DOHH2 (cell line): ENCODE measurements at regions not wholly inside any gene's neighbourhood (a gene's known extent, or its start where the extent isn't known, plus 50 kb on each side); places are given as distances from the start of the nearest gene placed in this dataset.
"Not testable (repeated sequence)": the region's sequence is repeated elsewhere in the genome, so short reads cannot be mapped to it uniquely, and the experiment has no call there.

ENCODE experiments used
- H3F3A ChIP-seq: fragments of 200-600 bp; sonication (generic), shearing (Covaris generic); 2 replicates; pipeline ENCODE4 v1.6.0; 2016; ENCODE audit warnings: antibody characterized with exemption, mild to moderate bottlenecking; ENCODE audit not compliant: control insufficient read depth, insufficient read depth
- H3K27ac ChIP-seq: fragments of 200-600 bp; sonication (generic); 2 replicates; pipeline ENCODE4 v1.5.1; 2014; ENCODE audit warnings: low read depth, mild to moderate bottlenecking, low read length, moderate library complexity
- H3K27me3 ChIP-seq: fragments of 200-600 bp; sonication (generic); 2 replicates; pipeline ENCODE4 v1.6.1; 2014; ENCODE audit warnings: mild to moderate bottlenecking, low read length, mixed read lengths; ENCODE audit not compliant: control insufficient read depth
- H3K36me3 ChIP-seq: fragments of 200-600 bp; sonication (generic); 2 replicates; pipeline ENCODE4 v1.6.1; 2014; ENCODE audit warnings: mild to moderate bottlenecking, low read length, moderate library complexity, mixed read lengths; ENCODE audit not compliant: control insufficient read depth
- H3K4me1 ChIP-seq: fragments of 200-600 bp; sonication (generic); 2 replicates; pipeline ENCODE4 v1.6.1; 2014; ENCODE audit warnings: mild to moderate bottlenecking, low read length, mixed read lengths; ENCODE audit not compliant: control insufficient read depth
- H3K4me2 ChIP-seq: fragments of 200-600 bp; sonication (generic); 2 replicates; pipeline ENCODE4 v1.6.0; 2014; ENCODE audit warnings: mild to moderate bottlenecking, low read length, moderate library complexity
- H3K4me3 ChIP-seq: fragments of 200-600 bp; sonication (generic); 2 replicates; pipeline ENCODE4 v1.5.1; 2014; ENCODE audit warnings: mild to moderate bottlenecking, low read length, mixed read lengths
- H3K79me2 ChIP-seq: fragments of 200-600 bp; sonication (generic); 2 replicates; pipeline ENCODE4 v1.6.1; 2014; ENCODE audit warnings: mild to moderate bottlenecking, low read length, mixed read lengths; ENCODE audit not compliant: control insufficient read depth
- H3K9me2 ChIP-seq: fragments of 200-600 bp; sonication (generic); replicated peaks from 2 replicates; pipeline ENCODE4 v1.6.1; 2014; ENCODE audit warnings: mild to moderate bottlenecking, low read length, mixed read lengths; ENCODE audit not compliant: control insufficient read depth
- H3K9me3 ChIP-seq: fragments of 200-600 bp; sonication (generic); 2 replicates; pipeline ENCODE4 v1.6.1; 2014; ENCODE audit warnings: antibody characterized with exemption, low read length, mixed read lengths; ENCODE audit not compliant: control insufficient read depth, insufficient read depth
- H4K20me1 ChIP-seq: fragments of 200-600 bp; sonication (generic); 2 replicates; pipeline ENCODE4 v1.6.0; 2014; ENCODE audit warnings: low read depth, mild to moderate bottlenecking, antibody characterized with exemption, low read length, moderate library complexity; ENCODE audit not compliant: control insufficient read depth, insufficient read depth
- CTCF ChIP-seq: fragments of 200-600 bp; sonication (generic); IDR thresholded peaks from one replicate; pipeline ENCODE4 v1.5.1; 2014; ENCODE audit warnings: antibody characterized with exemption, mild to moderate bottlenecking, low read depth, low read length; ENCODE audit not compliant: poor library complexity, severe bottlenecking
- EZH2phosphoT487 ChIP-seq: fragments of 200-600 bp; sonication (generic); IDR thresholded peaks from 2 replicates; pipeline ENCODE4 v1.6.1; 2017; ENCODE audit warnings: borderline replicate concordance, mild to moderate bottlenecking, antibody characterized with exemption, low read length, moderate library complexity, mixed read lengths

GRCh38 chr1:229133151-229133550, 137.8 kb upstream of the RAB4A start:
- Histone ChIP-seq H3F3A (0 out of 2 replicates have a peak, but pooled peaks cover 3% of the 10 kb centered on the region), H3K4me3 (no peak overlapping the region), H3K4me2 (no peak overlapping the region), H3K36me3 (no peaks in the 10 kb centered on the region), H4K20me1 (no peaks in the 10 kb centered on the region), H3K9me3 (peaks cover 10% of the 10 kb centered on the region), H3K27me3 (peaks cover 6% of the 10 kb centered on the region; the same call in 1 of the 2 replicates), H3K4me1 (peaks cover 57% of the 10 kb centered on the region), H3K9me2 (no peaks in the 10 kb centered on the region), H3K27ac (no peak overlapping the region), H3K79me2 (no peaks in the 10 kb centered on the region)
- TF ChIP-seq EZH2phosphoT487 (no peak), CTCF (no peak)

GRCh38 chr1:229133811-229134210, 137.1 kb upstream of the RAB4A start:
- TF ChIP-seq CTCF: no peak

GRCh38 chr1:229134381-229135217, 136.3 kb upstream of the RAB4A start:
- not testable (repeated sequence) for H3K4me3 ChIP-seq, H3K79me2 ChIP-seq, H3K27ac ChIP-seq, H3K27me3 ChIP-seq, H3K36me3 ChIP-seq, H3K9me2 ChIP-seq, H4K20me1 ChIP-seq, H3F3A ChIP-seq, H3K4me2 ChIP-seq, H3K9me3 ChIP-seq
- H3K4me1 ChIP-seq: peaks cover 57% of the 10 kb centered on the region

More at GRCh38 chr1:229133811-229134210, 137.1 kb upstream of the RAB4A start:
- no peaks in the 10 kb centered on the region for H3K79me2 ChIP-seq
- no peak overlapping the region for H3K27ac ChIP-seq
- no peaks in the 10 kb centered on the region for H3K36me3 ChIP-seq
- H3K4me3 ChIP-seq: no peak overlapping the region
- peaks cover 10% of the 10 kb centered on the region for H3K9me3 ChIP-seq
- H3K4me2 ChIP-seq: no peak overlapping the region
- H3F3A ChIP-seq: 0 out of 2 replicates have a peak, but pooled peaks cover 3% of the 10 kb centered on the region
- peaks cover 57% of the 10 kb centered on the region for H3K4me1 ChIP-seq
- H3K27me3 ChIP-seq: peaks cover 6% of the 10 kb centered on the region; the same call in 1 of the 2 replicates
- H4K20me1 ChIP-seq: no peaks in the 10 kb centered on the region
- H3K9me2 ChIP-seq: no peaks in the 10 kb centered on the region

- no peaks in the 10 kb centered on the region for H3K36me3 ChIP-seq
- H3K9me2 ChIP-seq: no peaks in the 10 kb centered on the region
- H3K4me2 ChIP-seq: no peak overlapping the region
- TF ChIP-seq CTCF: no peak
- H3K4me1 ChIP-seq: peaks cover 51% of the 10 kb centered on the region
- no peaks in the 10 kb centered on the region for H3K79me2 ChIP-seq
- no peak overlapping the region for H3K4me3 ChIP-seq
- H4K20me1 ChIP-seq: no peaks in the 10 kb centered on the region
- peak overlapping the region; percentile 62; the same call in 1 of the 2 replicates for H3K27ac ChIP-seq
- peaks cover 10% of the 10 kb centered on the region for H3K9me3 ChIP-seq
- no peaks in the 10 kb centered on the region for H3K27me3 ChIP-seq
- H3F3A ChIP-seq: 0 out of 2 replicates have a peak, but pooled peaks cover 3% of the 10 kb centered on the region
Observed at GRCh38 chr1:229135773-229136172, 135.1 kb upstream of the RAB4A start.
